ENCODE measurements at regions not wholly inside any gene's neighbourhood (a gene's known extent, or its start where the extent isn't known, plus 50 kb on each side); places are given as distances from the start of the nearest gene placed in this dataset.

DNA sequence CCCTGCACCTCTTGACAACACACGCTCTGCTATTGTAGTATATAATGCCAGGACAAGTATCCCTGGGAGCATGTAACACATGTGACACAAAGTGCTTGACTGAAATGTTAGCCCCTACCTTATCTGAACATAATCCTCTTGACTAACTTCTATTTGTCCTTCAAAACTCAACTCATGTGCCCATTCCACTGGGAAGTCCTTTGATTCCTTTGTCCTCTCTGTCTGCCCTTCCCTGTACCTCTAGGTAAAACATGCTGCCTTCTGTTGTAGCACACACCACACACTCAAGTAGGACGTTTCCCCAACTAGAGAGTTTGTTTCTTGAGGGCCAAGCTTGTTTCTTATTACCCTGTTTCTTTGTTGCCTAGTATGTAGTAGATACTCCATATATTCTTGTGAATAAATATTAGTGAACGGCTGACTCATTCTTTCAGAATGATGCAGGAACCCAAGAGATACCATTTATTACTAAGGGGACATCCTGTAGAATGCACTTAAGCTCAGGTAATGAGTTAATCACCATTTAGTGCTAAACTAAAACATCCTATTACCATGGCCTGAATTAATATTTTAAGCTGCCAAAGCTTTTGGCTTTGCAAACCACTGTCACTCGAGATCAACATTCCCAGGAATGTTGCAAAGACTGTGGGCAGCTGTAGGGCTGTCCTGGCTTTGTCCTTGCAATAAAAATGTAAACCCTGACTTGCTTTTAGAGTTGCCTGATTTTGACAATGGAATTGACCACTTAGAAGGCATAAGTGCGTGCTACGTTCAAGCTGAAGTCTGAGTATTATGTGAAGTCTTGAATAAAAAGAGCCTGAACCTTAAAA is 313.4 kb downstream of the COG6 start:
- DNase-seq, result no peak
- TF ChIP-seq CTCF (IDR thresholded peaks at IDR 0.05), result no peak
- no peaks in the 10 kb centered on the region for H3K36me3 ChIP-seq
- H3K9ac ChIP-seq (ENCODE audit: low read depth in 2 of 2, low read length in 2 of 2), result no peak overlapping the region
- intact Hi-C loops (cut with DNase I), result no loop called here
- no peak overlapping the region for H3K27ac ChIP-seq
- H3K4me3 ChIP-seq, result no peak overlapping the region
- H3K9me3 ChIP-seq, result no peaks in the 10 kb centered on the region
- no peaks in the 10 kb centered on the region for H3K4me1 ChIP-seq
- H3K27me3 ChIP-seq, result no peaks in the 10 kb centered on the region

DNA sequence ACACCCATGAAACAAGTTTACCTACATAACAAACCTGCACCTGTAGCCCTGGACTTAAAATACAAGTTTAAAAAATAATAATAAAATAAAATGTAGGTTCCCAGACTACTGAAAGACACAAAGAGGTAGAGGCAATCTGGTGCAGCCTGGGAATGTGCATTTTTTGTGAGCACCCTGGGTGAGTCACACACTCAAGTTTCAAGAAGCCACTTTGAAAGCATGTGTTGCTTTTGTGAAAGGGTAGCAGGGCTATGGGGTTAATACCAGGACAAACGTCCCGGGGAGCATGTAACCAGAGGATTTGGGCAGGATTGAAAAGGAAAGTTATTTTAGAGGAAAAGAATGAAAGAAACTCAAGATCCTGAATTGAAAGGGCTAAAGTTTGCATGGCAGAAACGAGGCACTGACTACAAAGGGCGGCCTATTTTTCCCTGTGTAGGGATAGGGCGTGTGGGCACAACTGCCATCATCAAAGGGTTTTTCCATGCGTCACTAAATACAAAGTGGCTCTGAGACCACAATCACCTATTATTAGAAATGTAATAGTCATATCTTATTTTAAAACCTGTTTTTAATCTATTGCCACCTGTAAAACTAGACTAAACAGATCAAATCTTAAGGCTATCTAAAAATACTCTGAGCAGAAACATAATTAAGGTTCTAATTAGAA is 314.9 kb downstream of the COG6 start:
- H3K27ac ChIP-seq, result no peak overlapping the region
- H3K4me3 ChIP-seq, result no peak overlapping the region
- no peaks in the 10 kb centered on the region for H3K36me3 ChIP-seq
- no peak overlapping the region for H3K9ac ChIP-seq (ENCODE audit: low read depth in 2 of 2, low read length in 2 of 2)
- intact Hi-C loops (cut with DNase I), result no loop called here
- no peaks in the 10 kb centered on the region for H3K4me1 ChIP-seq
- DNase-seq, result no peak
- H3K27me3 ChIP-seq, result no peaks in the 10 kb centered on the region
- H3K9me3 ChIP-seq, result no peaks in the 10 kb centered on the region
- no peak for TF ChIP-seq CTCF (IDR thresholded peaks at IDR 0.05)

GRCh38 chr13:39971526-39971925 is 316.1 kb downstream of the COG6 start:
- no peak for DNase-seq
- Histone ChIP-seq H3K9me3 (no peaks in the 10 kb centered on the region), H3K9ac (ENCODE audit: low read depth in 2 of 2, low read length in 2 of 2) (no peak overlapping the region), H3K4me1 (no peaks in the 10 kb centered on the region), H3K4me3 (no peak overlapping the region), H3K36me3 (no peaks in the 10 kb centered on the region), H3K27me3 (no peaks in the 10 kb centered on the region), H3K27ac (no peak overlapping the region)
- intact Hi-C loops (cut with DNase I), result no loop called here
- no peak for TF ChIP-seq CTCF (IDR thresholded peaks at IDR 0.05)

- Histone ChIP-seq H3K4me1 (no peaks in the 10 kb centered on the region), H3K36me3 (no peaks in the 10 kb centered on the region), H3K27me3 (no peaks in the 10 kb centered on the region), H3K9ac (ENCODE audit: low read depth in 2 of 2, low read length in 2 of 2) (no peak overlapping the region), H3K4me3 (no peak overlapping the region), H3K27ac (no peak overlapping the region), H3K9me3 (no peaks in the 10 kb centered on the region)
- DNase-seq, result no peak
- no peak for TF ChIP-seq CTCF (IDR thresholded peaks at IDR 0.05)
- intact Hi-C loops (cut with DNase I), result no loop called here
These were observed 321.0 kb downstream of the COG6 start for GRCh38 chr13:39976481-39976880.

DNA sequence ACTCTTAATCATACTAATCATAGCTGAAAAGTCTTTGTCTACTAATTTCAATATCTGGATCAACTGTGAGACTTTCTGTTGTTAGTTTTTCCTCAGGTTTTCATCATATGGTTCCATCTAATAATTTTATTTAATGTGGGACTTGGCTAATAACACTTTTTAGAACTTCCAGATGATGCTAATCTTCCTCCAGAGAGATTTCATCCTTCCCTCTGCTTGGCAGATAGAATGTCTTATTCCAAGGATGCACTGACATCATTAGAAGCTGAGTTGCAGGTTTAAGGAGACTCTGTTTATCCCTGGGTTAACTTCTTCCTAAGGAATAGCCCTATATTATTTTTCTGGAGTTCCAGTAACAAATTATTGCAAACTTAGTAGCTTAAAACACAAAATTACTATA is 325.6 kb downstream of the COG6 start:
- intact Hi-C loops (cut with DNase I), result no loop called here
- no peak overlapping the region for H3K4me3 ChIP-seq
- TF ChIP-seq CTCF (IDR thresholded peaks at IDR 0.05), result no peak
- H3K9ac ChIP-seq (ENCODE audit: low read depth in 2 of 2, low read length in 2 of 2), result no peak overlapping the region
- no peaks in the 10 kb centered on the region for H3K4me1 ChIP-seq
- no peaks in the 10 kb centered on the region for H3K9me3 ChIP-seq
- no peak for DNase-seq
- no peaks in the 10 kb centered on the region for H3K36me3 ChIP-seq
- H3K27me3 ChIP-seq, result no peaks in the 10 kb centered on the region
- H3K27ac ChIP-seq, result no peak overlapping the region

Measured in colonic mucosa (tissue), 4 donors.